HCT116 (cell line): ENCODE measurements at regions not wholly inside any gene's neighbourhood (a gene's known extent, or its start where the extent isn't known, plus 50 kb on each side); places are given as distances from the start of the nearest gene placed in this dataset.

Source experiments
- ATAC-seq: fragments of 200-7000 bp; cut with Tn5 transposase; 2 replicates; pipeline ENCODE4 v1.9.1; 2020; ENCODE audit warnings: mild to moderate bottlenecking, moderate library complexity
- BruUV-seq: library from RNA; stranded (reverse); fragments of 400-500 nt; replicated peaks from 2 replicates; lab custom pipeline; 2021; lab: Mats Ljungman, UMichigan
- CTCF ChIA-PET: fragments of 300-600 bp; sonication (Branson Sonifier 250); formaldehyde crosslinking; loops from one replicate; lab custom pipeline; 2021; ENCODE audit warnings: antibody characterized with exemption; lab: Charles Lee
- POLR2A ChIA-PET: fragments of 300-600, 350-600 bp; sonication (Branson Sonifier 250); formaldehyde crosslinking; loops from one replicate; lab custom pipeline; 2021; ENCODE audit warnings: antibody characterized with exemption; lab: Charles Lee
- RAD21 ChIA-PET, 2 experiments: fragments of 300-600 bp; sonication (Branson Sonifier 250); formaldehyde crosslinking; loops; one replicate each; lab custom pipeline; 2023; ENCODE audit warnings: low total read pairs in 2 of 2; ENCODE audit not compliant: uncharacterized antibody in 2 of 2, unreplicated experiment in 2 of 2, low non-redundant PET in 1 of 2; lab: Charles Lee
- DNase-seq: peaks from one replicate; pipeline ENCODE4 v3.0.0-alpha.2; 2010; ENCODE audit warnings: low read depth, low spot score
- H2AFZ ChIP-seq: fragments of 200-600 bp; shearing (Covaris generic), sonication (generic); 2 replicates; pipeline ENCODE4 v1.6.1; 2017; ENCODE audit warnings: low read depth, mixed run types, mixed read lengths, antibody characterized with exemption, low read length; ENCODE audit not compliant: poor library complexity, severe bottlenecking
- H3K27ac ChIP-seq: 2 replicates; pipeline ENCODE4 v1.5.1; 2012; ENCODE audit warnings: low read depth, low read length
- H3K27me3 ChIP-seq: fragments of 200-600 bp; sonication (generic); 2 replicates; pipeline ENCODE4 v1.6.1; 2016; ENCODE audit warnings: mixed run types, low read length, mixed read lengths; ENCODE audit not compliant: insufficient read depth
- H3K36me3 ChIP-seq, 2 experiments: fragments of 200-500 bp in 1 of 2; fragments of 200-600 bp in 1 of 2; sonication (Bioruptor generic) in 1 of 2; sonication (generic) in 1 of 2; 2 replicates each; pipeline versions ENCODE4 v1.5.1 to v1.6.1; 2014 to 2016; ENCODE audit warnings: low read length in 2 of 2, inconsistent platforms in 1 of 2, mixed read lengths in 1 of 2, mixed run types in 1 of 2; ENCODE audit not compliant: insufficient read depth in 2 of 2, control insufficient read depth in 1 of 2
- H3K4me1 ChIP-seq, 2 experiments: fragments of 200-600 bp in 1 of 2; sonication (generic) in 1 of 2; 2 replicates each; pipeline versions ENCODE4 v1.5.1 to v1.6.1; 2012 to 2017; ENCODE audit warnings: low read length in 2 of 2, inconsistent platforms in 1 of 2, mild to moderate bottlenecking in 1 of 2, mixed read lengths in 1 of 2, mixed run types in 1 of 2, moderate library complexity in 1 of 2; ENCODE audit not compliant: insufficient read depth in 2 of 2, control insufficient read depth in 1 of 2
- H3K4me2 ChIP-seq: fragments of 200-600 bp; sonication (generic); 2 replicates; pipeline ENCODE4 v1.6.1; 2017; ENCODE audit warnings: mixed run types, low read length, mixed read lengths
- H3K4me3 ChIP-seq, 2 experiments: fragments of 200-600 bp in 1 of 2; sonication (generic) in 1 of 2; replicated peaks in 1 of 2; 2 replicates each; pipeline ENCODE4 v1.5.1; 2011 to 2016; ENCODE audit warnings: low read length in 2 of 2, control low read depth in 1 of 2, low read depth in 1 of 2, mild to moderate bottlenecking in 1 of 2, mixed read lengths in 1 of 2, mixed run types in 1 of 2
- H3K79me2 ChIP-seq: fragments of 200-600 bp; sonication (generic); 2 replicates; pipeline ENCODE4 v1.6.1; 2017; ENCODE audit warnings: mild to moderate bottlenecking, mixed run types, low read length, moderate library complexity, mixed read lengths; ENCODE audit not compliant: insufficient read depth
- H3K9ac ChIP-seq: fragments of 200-600 bp; sonication (generic); 2 replicates; pipeline ENCODE4 v1.6.1; 2016; ENCODE audit warnings: low read length, mixed read lengths
- H3K9me2 ChIP-seq: fragments of 200-600 bp; sonication (generic), shearing (Covaris generic); 2 replicates; pipeline ENCODE4 v1.6.1; 2017; ENCODE audit warnings: mixed run types, mild to moderate bottlenecking, moderate library complexity; ENCODE audit not compliant: insufficient read depth
- H3K9me3 ChIP-seq, 2 experiments: fragments of 200-500 bp in 1 of 2; fragments of 200-600 bp in 1 of 2; sonication (Bioruptor generic) in 1 of 2; sonication (generic) in 1 of 2; 2 replicates each; pipeline ENCODE4 v1.6.1; 2014 to 2017; ENCODE audit warnings: low read length in 2 of 2, mixed read lengths in 2 of 2, inconsistent platforms in 1 of 2, low read depth in 1 of 2, mild to moderate bottlenecking in 1 of 2, mixed run types in 1 of 2, moderate library complexity in 1 of 2; ENCODE audit not compliant: control insufficient read depth in 1 of 2, insufficient read depth in 1 of 2
- H4K20me1 ChIP-seq: fragments of 200-600 bp; sonication (generic), shearing (Covaris generic); 2 replicates; pipeline ENCODE4 v1.6.1; 2017; ENCODE audit warnings: mixed run types, mild to moderate bottlenecking, moderate library complexity; ENCODE audit not compliant: insufficient read depth
- ATF3 ChIP-seq: IDR thresholded peaks from 2 replicates; pipeline ENCODE4 v1.6.1; 2012
- CEBPB ChIP-seq: IDR thresholded peaks from 2 replicates; pipeline ENCODE4 v1.6.1; 2012; ENCODE audit warnings: low read depth
- CTCF ChIP-seq, 3 experiments: fragments of 200-600 bp in 1 of 3; sonication (generic) in 1 of 3; IDR thresholded peaks in 2 of 3; conservative IDR thresholded peaks in 1 of 3; 2 replicates each; pipeline ENCODE4 v1.5.1; 2012 to 2017; ENCODE audit warnings: low read depth in 2 of 3, low read length in 2 of 3, antibody characterized with exemption in 1 of 3, borderline replicate concordance in 1 of 3, control low read depth in 1 of 3, mild to moderate bottlenecking in 1 of 3, mixed read lengths in 1 of 3, mixed run types in 1 of 3, moderate library complexity in 1 of 3; ENCODE audit not compliant: insufficient read depth in 1 of 3
- EGR1 ChIP-seq: IDR thresholded peaks from 2 replicates; pipeline ENCODE4 v1.6.1; 2012; ENCODE audit warnings: low read depth
- ELF1 ChIP-seq: IDR thresholded peaks from 2 replicates; pipeline ENCODE4 v1.6.1; 2012; ENCODE audit warnings: low read depth, borderline replicate concordance
- EZH2phosphoT487 ChIP-seq: fragments of 200-600 bp; IDR thresholded peaks from 2 replicates; pipeline ENCODE4 v1.6.1; 2018; ENCODE audit warnings: antibody characterized with exemption, borderline replicate concordance
- FOSL1 ChIP-seq: IDR thresholded peaks from 2 replicates; pipeline ENCODE4 v1.6.1; 2012; ENCODE audit warnings: low read depth
- JUND ChIP-seq: IDR thresholded peaks from 2 replicates; pipeline ENCODE4 v1.6.1; 2012
- MAX ChIP-seq: IDR thresholded peaks from 2 replicates; pipeline ENCODE4 v1.6.1; 2012
- POLR2A ChIP-seq: IDR thresholded peaks from 2 replicates; pipeline ENCODE4 v1.7.0; 2011; ENCODE audit warnings: borderline replicate concordance; ENCODE audit not compliant: insufficient read depth, insufficient read length; ENCODE audit errors: extremely low read depth
- POLR2AphosphoS5 ChIP-seq: IDR thresholded peaks from 2 replicates; pipeline ENCODE4 v1.6.1; 2011; ENCODE audit warnings: mild to moderate bottlenecking, low read depth, low read length, moderate library complexity
- RAD21 ChIP-seq: IDR thresholded peaks from 2 replicates; pipeline ENCODE4 v1.6.1; 2012; ENCODE audit warnings: low read depth, mild to moderate bottlenecking
- SIN3A ChIP-seq: IDR thresholded peaks from 2 replicates; pipeline ENCODE4 v1.6.1; 2012; ENCODE audit warnings: low read depth
- SRF ChIP-seq: IDR thresholded peaks from 2 replicates; pipeline ENCODE4 v1.6.1; 2012; ENCODE audit warnings: low read depth
- TCF7L2 ChIP-seq: IDR thresholded peaks from 2 replicates; pipeline ENCODE4 v1.7.0; 2011; ENCODE audit warnings: borderline replicate concordance, inconsistent platforms; ENCODE audit not compliant: insufficient read depth, insufficient read length; ENCODE audit errors: extremely low read depth
- YY1 ChIP-seq: IDR thresholded peaks from 2 replicates; pipeline ENCODE4 v1.6.1; 2011; ENCODE audit warnings: low read length, low read depth, moderate library complexity, mild to moderate bottlenecking; ENCODE audit not compliant: insufficient replicate concordance; ENCODE audit errors: extremely low read depth
- intact Hi-C: fragments of 100-400 bp; cut with micrococcal nuclease; formaldehyde crosslinking; loops from 2 replicates; pipeline ENCODE4 v1.10.0; 2022
- TF ChIP-seq, protein P1 (sequence below): IDR thresholded peaks from 2 replicates; pipeline ENCODE4 v1.6.1; 2011; ENCODE audit warnings: mild to moderate bottlenecking, low read length, moderate library complexity; ENCODE audit not compliant: insufficient replicate concordance; ENCODE audit errors: extremely low read depth

DNA sequence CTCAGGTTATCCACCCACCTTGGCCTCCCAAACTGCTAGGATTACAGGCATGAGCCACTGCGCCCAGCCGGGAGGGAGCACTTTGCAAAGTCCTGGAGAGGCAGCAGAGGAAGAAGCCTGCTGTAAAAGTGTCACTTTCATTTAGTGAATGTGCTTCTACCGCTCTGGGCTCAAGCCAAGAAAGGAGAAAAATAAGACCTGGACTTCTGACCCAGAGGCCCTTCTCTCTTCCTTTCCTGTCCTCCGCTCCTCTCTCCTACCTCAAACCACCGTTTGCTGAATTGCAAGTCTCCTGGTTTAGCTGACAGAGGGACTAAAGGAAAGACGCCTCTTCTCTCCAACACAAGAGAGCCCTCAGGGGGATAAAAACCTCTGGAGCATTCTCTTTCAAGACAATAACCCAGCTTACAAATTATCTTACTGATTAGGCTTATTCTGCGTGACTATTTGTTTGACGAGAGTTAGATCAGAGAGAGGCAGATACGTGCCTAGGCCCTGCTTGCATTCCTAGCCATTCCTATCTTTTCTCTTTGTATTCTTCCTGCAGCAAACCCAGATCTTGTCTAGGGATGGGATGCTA, 84.2 kb upstream of the SLC22A23 start:
- Histone ChIP-seq H3K9ac (no peak overlapping the region), H3K4me2 (no peak overlapping the region), H3K36me3 (no peaks in the 10 kb centered on the region), H3K9me2 (no peaks in the 10 kb centered on the region), H4K20me1 (no peaks in the 10 kb centered on the region), H3K4me3 (no peak overlapping the region), H3K27me3 (no peaks in the 10 kb centered on the region; the same call in 1 of the 2 replicates), H3K27ac (no peak overlapping the region), H2AFZ (no peak overlapping the region), H3K9me3 (no peaks in the 10 kb centered on the region), H3K79me2 (no peaks in the 10 kb centered on the region), H3K4me1 (no peaks in the 10 kb centered on the region)
- no peak for ATAC-seq
- ChIA-PET RAD21 (interaction anchor here in 1 of 2 experiments (0.5 kb wide), 1 partner anchor 25 kb away, joined by 3 read pairs; no protein-coding TSS in a partner anchor), CTCF (no interaction called here), POLR2A (no interaction called here)
- TF ChIP-seq ELF1, result no peak
- no peak for TF ChIP-seq POLR2AphosphoS5
- TF ChIP-seq JUND, result no peak
- TF ChIP-seq MAX, result no peak
- no peak for TF ChIP-seq FOSL1
- TF ChIP-seq ATF3, result no peak
- TF ChIP-seq CTCF (IDR thresholded peaks at IDR 0.05 in 2 of 3, conservative IDR thresholded peaks at IDR 0.05 in 1 of 3; ENCODE audit: borderline replicate concordance in 1 of 3, insufficient read depth in 1 of 3, low read depth in 2 of 3, low read length in 2 of 3), result no peak
- no peak for TF ChIP-seq CEBPB
- no peak for TF ChIP-seq SIN3A
- TF ChIP-seq RAD21, result no peak
- TF ChIP-seq, protein P1, sequence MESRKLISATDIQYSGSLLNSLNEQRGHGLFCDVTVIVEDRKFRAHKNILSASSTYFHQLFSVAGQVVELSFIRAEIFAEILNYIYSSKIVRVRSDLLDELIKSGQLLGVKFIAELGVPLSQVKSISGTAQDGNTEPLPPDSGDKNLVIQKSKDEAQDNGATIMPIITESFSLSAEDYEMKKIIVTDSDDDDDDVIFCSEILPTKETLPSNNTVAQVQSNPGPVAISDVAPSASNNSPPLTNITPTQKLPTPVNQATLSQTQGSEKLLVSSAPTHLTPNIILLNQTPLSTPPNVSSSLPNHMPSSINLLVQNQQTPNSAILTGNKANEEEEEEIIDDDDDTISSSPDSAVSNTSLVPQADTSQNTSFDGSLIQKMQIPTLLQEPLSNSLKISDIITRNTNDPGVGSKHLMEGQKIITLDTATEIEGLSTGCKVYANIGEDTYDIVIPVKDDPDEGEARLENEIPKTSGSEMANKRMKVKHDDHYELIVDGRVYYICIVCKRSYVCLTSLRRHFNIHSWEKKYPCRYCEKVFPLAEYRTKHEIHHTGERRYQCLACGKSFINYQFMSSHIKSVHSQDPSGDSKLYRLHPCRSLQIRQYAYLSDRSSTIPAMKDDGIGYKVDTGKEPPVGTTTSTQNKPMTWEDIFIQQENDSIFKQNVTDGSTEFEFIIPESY, result no peak
- no peak for TF ChIP-seq YY1
- TF ChIP-seq POLR2A, result no peak
- TF ChIP-seq SRF, result no peak
- TF ChIP-seq TCF7L2, result no peak
- no peak for TF ChIP-seq EGR1
- TF ChIP-seq EZH2phosphoT487, result no peak
- intact Hi-C loops, result no loop called here
- no peak for DNase-seq
- no TSS peak for BruUV-seq
